Loucy (cell line): ENCODE measurements at regions not wholly inside any gene's neighbourhood (a gene's known extent, or its start where the extent isn't known, plus 50 kb on each side); places are given as distances from the start of the nearest gene placed in this dataset.
"Not testable (repeated sequence)": the region's sequence is repeated elsewhere in the genome, so short reads cannot be mapped to it uniquely, and the experiment has no call there.

Source experiments
- H2AFZ ChIP-seq: fragments of 200-600 bp; sonication (generic); 2 replicates; pipeline ENCODE4 v1.6.0; 2016; ENCODE audit warnings: antibody characterized with exemption, mild to moderate bottlenecking, low read length, moderate library complexity
- H3F3A ChIP-seq: fragments of 200-600 bp; 2 replicates; pipeline ENCODE4 v1.6.0; 2016; ENCODE audit warnings: antibody characterized with exemption, low read depth, mild to moderate bottlenecking
- H3K27me3 ChIP-seq: fragments of 200-600 bp; sonication (generic); 2 replicates; pipeline ENCODE4 v1.6.1; 2014; ENCODE audit warnings: low read length, mild to moderate bottlenecking; ENCODE audit not compliant: insufficient read depth, poor library complexity, severe bottlenecking
- H3K36me3 ChIP-seq: fragments of 200-600 bp; sonication (generic); 2 replicates; pipeline ENCODE4 v1.6.1; 2016; ENCODE audit warnings: low read length; ENCODE audit not compliant: insufficient read depth
- H3K4me1 ChIP-seq: fragments of 200-600 bp; sonication (generic); 2 replicates; pipeline ENCODE4 v1.5.1; 2014; ENCODE audit warnings: low read length, mild to moderate bottlenecking; ENCODE audit not compliant: insufficient read depth, poor library complexity, severe bottlenecking
- H3K4me2 ChIP-seq: fragments of 200-600 bp; sonication (generic); 2 replicates; pipeline ENCODE4 v1.6.0; 2014; ENCODE audit warnings: antibody characterized with exemption, low read length, low read depth, mild to moderate bottlenecking; ENCODE audit not compliant: poor library complexity, severe bottlenecking
- H3K4me3 ChIP-seq: fragments of 200-600 bp; sonication (generic); 2 replicates; pipeline ENCODE4 v1.5.1; 2014; ENCODE audit warnings: low read length, mild to moderate bottlenecking, mixed read lengths; ENCODE audit not compliant: poor library complexity, severe bottlenecking
- H3K79me2 ChIP-seq: fragments of 200-600 bp; sonication (generic); 2 replicates; pipeline ENCODE4 v1.6.1; 2014; ENCODE audit warnings: low read length; ENCODE audit not compliant: insufficient read depth
- H3K9ac ChIP-seq: fragments of 200-600 bp; sonication (generic); 2 replicates; pipeline ENCODE4 v1.6.0; 2014; ENCODE audit warnings: mild to moderate bottlenecking, low read depth, low read length, moderate library complexity; ENCODE audit not compliant: poor library complexity, severe bottlenecking
- H3K9me2 ChIP-seq: fragments of 200-600 bp; sonication (generic); replicated peaks from 2 replicates; pipeline ENCODE4 v1.6.1; 2016; ENCODE audit warnings: low read depth, low read length, mixed read lengths
- H3K9me3 ChIP-seq: fragments of 200-600 bp; sonication (generic); 2 replicates; pipeline ENCODE4 v1.6.1; 2014; ENCODE audit warnings: mild to moderate bottlenecking, antibody characterized with exemption, low read length, low read depth; ENCODE audit not compliant: insufficient read depth
- H4K20me1 ChIP-seq: fragments of 200-600 bp; sonication (generic); 2 replicates; pipeline ENCODE4 v1.6.0; 2014; ENCODE audit warnings: antibody characterized with exemption, low read length, mild to moderate bottlenecking; ENCODE audit not compliant: insufficient read depth, poor library complexity, severe bottlenecking
- EZH2phosphoT487 ChIP-seq: fragments of 200-600 bp; IDR thresholded peaks from 2 replicates; pipeline ENCODE4 v1.6.1; 2018; ENCODE audit warnings: antibody characterized with exemption, mild to moderate bottlenecking, moderate library complexity, borderline replicate concordance
- TF ChIP-seq, protein P1 (sequence below): fragments of 200-600 bp; sonication (generic); conservative IDR thresholded peaks from 2 replicates; pipeline ENCODE4 v1.5.1; 2014; ENCODE audit warnings: mild to moderate bottlenecking, antibody characterized with exemption, low read length

DNA sequence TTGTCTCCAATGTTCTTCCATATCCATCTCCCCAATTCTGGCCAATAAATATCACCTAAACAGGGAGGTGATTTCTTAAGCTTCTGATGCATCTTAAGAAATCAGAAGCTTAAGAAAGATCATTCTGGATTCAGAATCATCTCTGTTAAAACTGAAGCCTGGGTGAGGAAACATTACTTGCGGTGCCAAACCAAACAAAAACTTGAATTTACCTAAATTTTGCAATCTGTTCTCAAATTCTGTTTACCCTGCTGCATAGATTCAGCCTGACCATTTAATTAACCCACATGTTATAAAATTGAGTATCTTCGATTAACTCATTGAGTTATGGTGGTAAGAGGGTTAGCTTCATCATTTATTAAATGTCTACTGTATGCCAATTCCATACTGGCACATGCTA, 204.4 kb upstream of the ZNF385D start:
- no peak overlapping the region for H2AFZ ChIP-seq

DNA sequence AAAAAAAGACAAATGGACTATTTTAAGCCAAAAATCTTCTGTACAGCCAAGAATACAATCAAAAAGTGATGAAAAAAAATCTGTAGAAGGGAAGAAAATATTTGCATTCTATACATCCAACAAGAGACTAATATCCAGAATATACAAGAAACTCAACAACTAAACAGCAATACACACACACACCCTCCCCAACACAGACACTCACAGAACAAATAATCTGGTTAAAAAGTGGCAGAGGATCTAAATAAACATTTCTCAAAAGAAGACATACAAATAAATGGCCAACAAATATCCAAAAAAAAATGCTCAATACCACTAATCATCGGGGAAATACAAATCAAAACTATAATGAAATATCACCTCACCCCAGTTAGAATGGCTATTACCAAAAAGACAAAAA, 209.0 kb upstream of the ZNF385D start:
- TF ChIP-seq EZH2phosphoT487: no peak
- TF ChIP-seq, protein P1, sequence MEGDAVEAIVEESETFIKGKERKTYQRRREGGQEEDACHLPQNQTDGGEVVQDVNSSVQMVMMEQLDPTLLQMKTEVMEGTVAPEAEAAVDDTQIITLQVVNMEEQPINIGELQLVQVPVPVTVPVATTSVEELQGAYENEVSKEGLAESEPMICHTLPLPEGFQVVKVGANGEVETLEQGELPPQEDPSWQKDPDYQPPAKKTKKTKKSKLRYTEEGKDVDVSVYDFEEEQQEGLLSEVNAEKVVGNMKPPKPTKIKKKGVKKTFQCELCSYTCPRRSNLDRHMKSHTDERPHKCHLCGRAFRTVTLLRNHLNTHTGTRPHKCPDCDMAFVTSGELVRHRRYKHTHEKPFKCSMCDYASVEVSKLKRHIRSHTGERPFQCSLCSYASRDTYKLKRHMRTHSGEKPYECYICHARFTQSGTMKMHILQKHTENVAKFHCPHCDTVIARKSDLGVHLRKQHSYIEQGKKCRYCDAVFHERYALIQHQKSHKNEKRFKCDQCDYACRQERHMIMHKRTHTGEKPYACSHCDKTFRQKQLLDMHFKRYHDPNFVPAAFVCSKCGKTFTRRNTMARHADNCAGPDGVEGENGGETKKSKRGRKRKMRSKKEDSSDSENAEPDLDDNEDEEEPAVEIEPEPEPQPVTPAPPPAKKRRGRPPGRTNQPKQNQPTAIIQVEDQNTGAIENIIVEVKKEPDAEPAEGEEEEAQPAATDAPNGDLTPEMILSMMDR: no peak
- H2AFZ ChIP-seq: no peak overlapping the region
- no peak overlapping the region for H3K4me2 ChIP-seq
- no peak overlapping the region for H3K4me3 ChIP-seq
- H3K4me1 ChIP-seq: no peaks in the 10 kb centered on the region
- H3K79me2 ChIP-seq: no peaks in the 10 kb centered on the region
- H3F3A ChIP-seq: no peaks in the 10 kb centered on the region
- H3K9ac ChIP-seq: no peak overlapping the region
- no peaks in the 10 kb centered on the region for H3K27me3 ChIP-seq
- H3K36me3 ChIP-seq: no peaks in the 10 kb centered on the region
- no peaks in the 10 kb centered on the region for H3K9me2 ChIP-seq
- no peaks in the 10 kb centered on the region for H3K9me3 ChIP-seq
- H4K20me1 ChIP-seq: no peaks in the 10 kb centered on the region

More for the DNA sequence above, 204.4 kb upstream of the ZNF385D start:
- no peaks in the 10 kb centered on the region for H3K9me3 ChIP-seq
- no peaks in the 10 kb centered on the region for H4K20me1 ChIP-seq
- no peak overlapping the region for H3K4me2 ChIP-seq
- no peaks in the 10 kb centered on the region for H3K4me1 ChIP-seq
- H3K4me3 ChIP-seq: no peak overlapping the region
- no peaks in the 10 kb centered on the region for H3K79me2 ChIP-seq
- no peak overlapping the region for H3K9ac ChIP-seq
- TF ChIP-seq, protein P1: no peak
- TF ChIP-seq EZH2phosphoT487: no peak
- peaks cover 5% of the 10 kb centered on the region; the same call in 1 of the 2 replicates for H3K9me2 ChIP-seq
- no peaks in the 10 kb centered on the region for H3F3A ChIP-seq
- no peaks in the 10 kb centered on the region for H3K27me3 ChIP-seq
- H3K36me3 ChIP-seq: no peaks in the 10 kb centered on the region

DNA sequence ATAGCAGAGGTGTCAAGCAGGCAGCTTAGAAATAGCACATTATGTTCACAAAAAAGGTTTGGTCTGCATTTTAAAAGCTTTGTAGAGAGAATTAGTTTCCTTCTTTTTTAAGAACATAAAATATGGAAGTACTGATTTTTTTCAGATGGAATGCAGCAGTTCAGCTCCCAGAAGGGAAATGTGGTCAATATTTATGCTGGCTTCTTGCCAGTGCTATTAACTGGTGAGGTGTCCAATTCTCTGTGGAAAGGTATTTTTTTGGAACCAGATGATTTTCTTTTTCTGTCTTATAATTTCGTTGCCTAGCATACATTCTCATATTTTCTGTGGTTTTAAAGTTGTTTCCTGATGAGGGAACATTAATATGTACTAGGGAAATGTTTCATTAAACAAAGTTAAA, 211.4 kb upstream of the ZNF385D start:
- no peak overlapping the region for H3K4me3 ChIP-seq
- H3K79me2 ChIP-seq: no peaks in the 10 kb centered on the region
- no peaks in the 10 kb centered on the region for H3F3A ChIP-seq
- no peak for TF ChIP-seq EZH2phosphoT487
- TF ChIP-seq, protein P1: no peak
- no peaks in the 10 kb centered on the region for H3K9me2 ChIP-seq
- H3K4me1 ChIP-seq: no peaks in the 10 kb centered on the region
- H2AFZ ChIP-seq: no peak overlapping the region
- no peak overlapping the region for H3K4me2 ChIP-seq
- H3K9me3 ChIP-seq: no peaks in the 10 kb centered on the region
- no peaks in the 10 kb centered on the region for H3K36me3 ChIP-seq
- no peak overlapping the region for H3K9ac ChIP-seq
- H3K27me3 ChIP-seq: no peaks in the 10 kb centered on the region
- no peaks in the 10 kb centered on the region for H4K20me1 ChIP-seq

DNA sequence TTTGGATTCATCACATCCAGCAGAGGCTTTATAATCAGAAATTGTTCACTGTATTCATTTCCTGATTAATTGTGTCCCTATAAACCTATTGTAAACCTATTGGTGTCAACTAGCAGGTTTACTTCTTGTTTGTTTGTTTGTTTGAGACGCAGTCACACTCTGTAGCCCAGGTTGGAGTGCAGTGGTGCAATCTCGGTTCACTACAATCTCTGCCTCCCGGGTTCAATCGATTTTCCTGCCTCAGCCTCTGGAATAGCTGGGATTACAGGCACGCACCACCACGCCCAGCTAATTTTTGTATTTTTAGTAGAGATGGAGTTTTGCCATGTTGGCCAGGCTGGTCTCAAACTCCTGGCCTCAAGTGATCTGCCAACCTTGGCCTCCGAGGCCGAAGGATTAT, 215.4 kb upstream of the ZNF385D start:
- H4K20me1 ChIP-seq, H3K4me2 ChIP-seq, H3K79me2 ChIP-seq, H3F3A ChIP-seq, H2AFZ ChIP-seq, H3K27me3 ChIP-seq, H3K9me2 ChIP-seq, H3K36me3 ChIP-seq, H3K4me1 ChIP-seq, H3K9ac ChIP-seq, H3K4me3 ChIP-seq, H3K9me3 ChIP-seq: not testable (repeated sequence)
